ENCODE measurements at regions not wholly inside any gene's neighbourhood (a gene's known extent, or its start where the extent isn't known, plus 50 kb on each side); places are given as distances from the start of the nearest gene placed in this dataset.

DNA sequence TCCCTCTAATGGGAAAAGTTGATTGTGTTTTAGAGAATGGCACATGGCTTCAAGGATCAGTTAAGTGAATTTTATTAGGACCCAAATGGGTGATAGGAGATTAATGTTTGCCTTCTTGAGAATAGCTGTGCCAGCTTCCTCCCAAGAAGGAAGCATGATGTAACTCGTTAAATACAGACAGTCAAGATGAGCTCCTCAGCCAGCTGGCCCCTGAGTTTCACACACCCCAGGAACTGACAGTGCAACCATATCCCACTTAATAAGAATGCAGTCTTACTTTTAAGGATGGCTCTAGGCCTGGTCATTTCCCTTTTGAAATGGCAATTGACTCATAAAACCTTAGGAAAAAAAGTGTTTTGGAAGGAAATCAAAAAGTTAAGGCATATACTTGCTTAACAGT is 472.8 kb upstream of the KCNMB2 start:
- TF ChIP-seq, protein P1, sequence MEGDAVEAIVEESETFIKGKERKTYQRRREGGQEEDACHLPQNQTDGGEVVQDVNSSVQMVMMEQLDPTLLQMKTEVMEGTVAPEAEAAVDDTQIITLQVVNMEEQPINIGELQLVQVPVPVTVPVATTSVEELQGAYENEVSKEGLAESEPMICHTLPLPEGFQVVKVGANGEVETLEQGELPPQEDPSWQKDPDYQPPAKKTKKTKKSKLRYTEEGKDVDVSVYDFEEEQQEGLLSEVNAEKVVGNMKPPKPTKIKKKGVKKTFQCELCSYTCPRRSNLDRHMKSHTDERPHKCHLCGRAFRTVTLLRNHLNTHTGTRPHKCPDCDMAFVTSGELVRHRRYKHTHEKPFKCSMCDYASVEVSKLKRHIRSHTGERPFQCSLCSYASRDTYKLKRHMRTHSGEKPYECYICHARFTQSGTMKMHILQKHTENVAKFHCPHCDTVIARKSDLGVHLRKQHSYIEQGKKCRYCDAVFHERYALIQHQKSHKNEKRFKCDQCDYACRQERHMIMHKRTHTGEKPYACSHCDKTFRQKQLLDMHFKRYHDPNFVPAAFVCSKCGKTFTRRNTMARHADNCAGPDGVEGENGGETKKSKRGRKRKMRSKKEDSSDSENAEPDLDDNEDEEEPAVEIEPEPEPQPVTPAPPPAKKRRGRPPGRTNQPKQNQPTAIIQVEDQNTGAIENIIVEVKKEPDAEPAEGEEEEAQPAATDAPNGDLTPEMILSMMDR (conservative IDR thresholded peaks at IDR 0.05): no peak
- TF ChIP-seq ZFX (IDR thresholded peaks at IDR 0.05): no peak

Measured in C4-2B (cell line).